Neural cell (in vitro differentiated cells): ENCODE measurements at regions not wholly inside any gene's neighbourhood (a gene's known extent, or its start where the extent isn't known, plus 50 kb on each side); places are given as distances from the start of the nearest gene placed in this dataset.

Experiments
- TF ChIP-seq, protein P1 (sequence below): IDR thresholded peaks from 2 replicates; pipeline ENCODE4 v1.6.1; 2012; ENCODE audit warnings: borderline replicate concordance
- TF ChIP-seq, protein P2 (sequence below): fragments of 450-650 bp; IDR thresholded peaks from 2 replicates; pipeline ENCODE4 v1.5.1; 2014; ENCODE audit warnings: antibody characterized with exemption, mild to moderate bottlenecking, moderate library complexity; ENCODE audit not compliant: poor library complexity, severe bottlenecking

GRCh38 chr9:71213633-71214032 is 92.2 kb upstream of the TRPM3 start:
- TF ChIP-seq, protein P1, sequence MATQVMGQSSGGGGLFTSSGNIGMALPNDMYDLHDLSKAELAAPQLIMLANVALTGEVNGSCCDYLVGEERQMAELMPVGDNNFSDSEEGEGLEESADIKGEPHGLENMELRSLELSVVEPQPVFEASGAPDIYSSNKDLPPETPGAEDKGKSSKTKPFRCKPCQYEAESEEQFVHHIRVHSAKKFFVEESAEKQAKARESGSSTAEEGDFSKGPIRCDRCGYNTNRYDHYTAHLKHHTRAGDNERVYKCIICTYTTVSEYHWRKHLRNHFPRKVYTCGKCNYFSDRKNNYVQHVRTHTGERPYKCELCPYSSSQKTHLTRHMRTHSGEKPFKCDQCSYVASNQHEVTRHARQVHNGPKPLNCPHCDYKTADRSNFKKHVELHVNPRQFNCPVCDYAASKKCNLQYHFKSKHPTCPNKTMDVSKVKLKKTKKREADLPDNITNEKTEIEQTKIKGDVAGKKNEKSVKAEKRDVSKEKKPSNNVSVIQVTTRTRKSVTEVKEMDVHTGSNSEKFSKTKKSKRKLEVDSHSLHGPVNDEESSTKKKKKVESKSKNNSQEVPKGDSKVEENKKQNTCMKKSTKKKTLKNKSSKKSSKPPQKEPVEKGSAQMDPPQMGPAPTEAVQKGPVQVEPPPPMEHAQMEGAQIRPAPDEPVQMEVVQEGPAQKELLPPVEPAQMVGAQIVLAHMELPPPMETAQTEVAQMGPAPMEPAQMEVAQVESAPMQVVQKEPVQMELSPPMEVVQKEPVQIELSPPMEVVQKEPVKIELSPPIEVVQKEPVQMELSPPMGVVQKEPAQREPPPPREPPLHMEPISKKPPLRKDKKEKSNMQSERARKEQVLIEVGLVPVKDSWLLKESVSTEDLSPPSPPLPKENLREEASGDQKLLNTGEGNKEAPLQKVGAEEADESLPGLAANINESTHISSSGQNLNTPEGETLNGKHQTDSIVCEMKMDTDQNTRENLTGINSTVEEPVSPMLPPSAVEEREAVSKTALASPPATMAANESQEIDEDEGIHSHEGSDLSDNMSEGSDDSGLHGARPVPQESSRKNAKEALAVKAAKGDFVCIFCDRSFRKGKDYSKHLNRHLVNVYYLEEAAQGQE: no peak
- TF ChIP-seq, protein P2, sequence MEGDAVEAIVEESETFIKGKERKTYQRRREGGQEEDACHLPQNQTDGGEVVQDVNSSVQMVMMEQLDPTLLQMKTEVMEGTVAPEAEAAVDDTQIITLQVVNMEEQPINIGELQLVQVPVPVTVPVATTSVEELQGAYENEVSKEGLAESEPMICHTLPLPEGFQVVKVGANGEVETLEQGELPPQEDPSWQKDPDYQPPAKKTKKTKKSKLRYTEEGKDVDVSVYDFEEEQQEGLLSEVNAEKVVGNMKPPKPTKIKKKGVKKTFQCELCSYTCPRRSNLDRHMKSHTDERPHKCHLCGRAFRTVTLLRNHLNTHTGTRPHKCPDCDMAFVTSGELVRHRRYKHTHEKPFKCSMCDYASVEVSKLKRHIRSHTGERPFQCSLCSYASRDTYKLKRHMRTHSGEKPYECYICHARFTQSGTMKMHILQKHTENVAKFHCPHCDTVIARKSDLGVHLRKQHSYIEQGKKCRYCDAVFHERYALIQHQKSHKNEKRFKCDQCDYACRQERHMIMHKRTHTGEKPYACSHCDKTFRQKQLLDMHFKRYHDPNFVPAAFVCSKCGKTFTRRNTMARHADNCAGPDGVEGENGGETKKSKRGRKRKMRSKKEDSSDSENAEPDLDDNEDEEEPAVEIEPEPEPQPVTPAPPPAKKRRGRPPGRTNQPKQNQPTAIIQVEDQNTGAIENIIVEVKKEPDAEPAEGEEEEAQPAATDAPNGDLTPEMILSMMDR: no peak
